GM18511 (cell line): ENCODE measurements at regions not wholly inside any gene's neighbourhood (a gene's known extent, or its start where the extent isn't known, plus 50 kb on each side); places are given as distances from the start of the nearest gene placed in this dataset.
"Not testable (repeated sequence)": the region's sequence is repeated elsewhere in the genome, so short reads cannot be mapped to it uniquely, and the experiment has no call there.

Experiments used
- ATAC-seq: cut with Tn5 transposase; IDR thresholded peaks from one replicate; pipeline ENCODE4 v1.9.1; 2021; ENCODE audit warnings: mild to moderate bottlenecking, moderate library complexity; ENCODE audit not compliant: unreplicated experiment

GRCh38 chr6:56725254-56725653 is 82.6 kb upstream of the DST start:
- no peak for ATAC-seq

GRCh38 chr6:56724455-56724854 is 81.8 kb upstream of the DST start:
- ATAC-seq = no peak

- ATAC-seq = no peak
Measured at GRCh38 chr6:56720882-56721281, 78.2 kb upstream of the DST start.

GRCh38 chr6:56720202-56720601 is 77.5 kb upstream of the DST start:
- ATAC-seq = not testable (repeated sequence)

- ATAC-seq = not testable (repeated sequence)
Measured at GRCh38 chr6:56719315-56720058, 76.8 kb upstream of the DST start.

- ATAC-seq = no peak
Measured at GRCh38 chr6:56718236-56718635, 75.5 kb upstream of the DST start.

GRCh38 chr6:56716229-56716628 is 73.5 kb upstream of the DST start:
- no peak for ATAC-seq

- ATAC-seq = no peak
Measured at GRCh38 chr6:56715741-56716140, 73.1 kb upstream of the DST start.

GRCh38 chr6:56714982-56715456 is 72.3 kb upstream of the DST start:
- no peak for ATAC-seq

GRCh38 chr6:56714273-56714672 is 71.6 kb upstream of the DST start:
- ATAC-seq = no peak

- ATAC-seq = no peak
Measured at GRCh38 chr6:56713254-56713672, 70.6 kb upstream of the DST start.

GRCh38 chr6:56710967-56711366 is 68.3 kb upstream of the DST start:
- no peak for ATAC-seq

- ATAC-seq = no peak
Measured at GRCh38 chr6:56709650-56710049, 67.0 kb upstream of the DST start.

GRCh38 chr6:56708810-56709597 is 66.3 kb upstream of the DST start:
- no peak for ATAC-seq

GRCh38 chr6:56706981-56707726 is 64.5 kb upstream of the DST start:
- no peak for ATAC-seq

GRCh38 chr6:56699066-56699654 is 56.5 kb upstream of the DST start:
- no peak for ATAC-seq

GRCh38 chr6:56695702-56696101 is 53.0 kb upstream of the DST start:
- ATAC-seq = no peak

- no peak for ATAC-seq
Measured at GRCh38 chr6:56694002-56694401, 51.3 kb upstream of the DST start.

GRCh38 chr6:56693246-56693607 is 50.5 kb upstream of the DST start:
- ATAC-seq = no peak

GRCh38 chr6:56692523-56693245 is 50.0 kb upstream of the DST start:
- no peak for ATAC-seq
